ENCODE measurements at regions not wholly inside any gene's neighbourhood (a gene's known extent, or its start where the extent isn't known, plus 50 kb on each side); places are given as distances from the start of the nearest gene placed in this dataset.

- TF ChIP-seq CTCF (optimal IDR thresholded peaks at IDR 0.05 in 1 of 3, IDR thresholded peaks at IDR 0.05 in 1 of 3, conservative IDR thresholded peaks at IDR 0.05 in 1 of 3; ENCODE audit: extremely low read depth in 1 of 3, insufficient read depth in 2 of 3, low read length in 3 of 3) = peak; percentile 45 to 59 (median 58)
- TF ChIP-seq EZH2 (IDR thresholded peaks at IDR 0.05; ENCODE audit: low read length) = no peak
These were observed 49.7 kb upstream of the FST start for GRCh38 chr5:53430618-53431252.

Data from keratinocyte (primary cell).